ENCODE measurements at regions not wholly inside any gene's neighbourhood (a gene's known extent, or its start where the extent isn't known, plus 50 kb on each side); places are given as distances from the start of the nearest gene placed in this dataset.

GRCh38 chr9:117492476-117492875 is 77.6 kb upstream of the ASTN2 start:
- FAIRE-seq (no peak), ATAC-seq (no peak), DNase-seq (ENCODE audit: low read depth in 1 of 2, low spot score in 1 of 2) (no peak)
- Histone ChIP-seq H3K9me3 (no peaks in the 10 kb centered on the region), H3K27ac (no peak overlapping the region), H3K4me3 (no peak overlapping the region), H3K4me1 (no peaks in the 10 kb centered on the region), H3K4me2 (no peak overlapping the region)
- POLR2A ChIA-PET: no interaction called here
- TF ChIP-seq HEYL (CRISPR knock-in tag; IDR thresholded peaks at IDR 0.05) (no peak), KDM5A (IDR thresholded peaks at IDR 0.05) (no peak), MAX (IDR thresholded peaks at IDR 0.05) (no peak), HOXA7 (CRISPR knock-in tag; IDR thresholded peaks at IDR 0.05) (no peak), RARB (CRISPR knock-in tag; IDR thresholded peaks at IDR 0.05) (no peak), PHF8 (IDR thresholded peaks at IDR 0.05; ENCODE audit: borderline replicate concordance, low read depth) (no peak)
- TF ChIP-seq, protein P1, sequence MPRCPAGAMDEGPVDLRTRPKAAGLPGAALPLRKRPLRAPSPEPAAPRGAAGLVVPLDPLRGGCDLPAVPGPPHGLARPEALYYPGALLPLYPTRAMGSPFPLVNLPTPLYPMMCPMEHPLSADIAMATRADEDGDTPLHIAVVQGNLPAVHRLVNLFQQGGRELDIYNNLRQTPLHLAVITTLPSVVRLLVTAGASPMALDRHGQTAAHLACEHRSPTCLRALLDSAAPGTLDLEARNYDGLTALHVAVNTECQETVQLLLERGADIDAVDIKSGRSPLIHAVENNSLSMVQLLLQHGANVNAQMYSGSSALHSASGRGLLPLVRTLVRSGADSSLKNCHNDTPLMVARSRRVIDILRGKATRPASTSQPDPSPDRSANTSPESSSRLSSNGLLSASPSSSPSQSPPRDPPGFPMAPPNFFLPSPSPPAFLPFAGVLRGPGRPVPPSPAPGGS (IDR thresholded peaks at IDR 0.05): no peak
- WGBS (ENCODE audit: missing lambda C conversion rate): 3% methylated on average over 3 of the region's 3 CpGs
- CTCF ChIA-PET: no interaction called here

- Histone ChIP-seq H3K9me3 (no peaks in the 10 kb centered on the region), H3K27ac (no peak overlapping the region), H3K4me3 (no peak overlapping the region), H3K4me2 (no peak overlapping the region), H3K4me1 (no peaks in the 10 kb centered on the region)
- WGBS (ENCODE audit: missing lambda C conversion rate): 7% methylated on average over 4 of the region's 4 CpGs
- no peak for DNase-seq (ENCODE audit: low read depth in 1 of 2, low spot score in 1 of 2)
- TF ChIP-seq TP53 (CRISPR knock-in tag; IDR thresholded peaks at IDR 0.05): no peak
- no peak for TF ChIP-seq RARB (CRISPR knock-in tag; IDR thresholded peaks at IDR 0.05)
- no peak for TF ChIP-seq BHLHE40 (IDR thresholded peaks at IDR 0.05; ENCODE audit: low read depth, low read length)
- TF ChIP-seq CHD4 (IDR thresholded peaks at IDR 0.05; ENCODE audit: borderline replicate concordance): no peak
- TF ChIP-seq MYC (IDR thresholded peaks at IDR 0.05; ENCODE audit: borderline replicate concordance, low read length): no peak
- no peak for TF ChIP-seq POLR2AphosphoS2 (conservative IDR thresholded peaks at IDR 0.05; ENCODE audit: low read length)
- TF ChIP-seq, protein P2, sequence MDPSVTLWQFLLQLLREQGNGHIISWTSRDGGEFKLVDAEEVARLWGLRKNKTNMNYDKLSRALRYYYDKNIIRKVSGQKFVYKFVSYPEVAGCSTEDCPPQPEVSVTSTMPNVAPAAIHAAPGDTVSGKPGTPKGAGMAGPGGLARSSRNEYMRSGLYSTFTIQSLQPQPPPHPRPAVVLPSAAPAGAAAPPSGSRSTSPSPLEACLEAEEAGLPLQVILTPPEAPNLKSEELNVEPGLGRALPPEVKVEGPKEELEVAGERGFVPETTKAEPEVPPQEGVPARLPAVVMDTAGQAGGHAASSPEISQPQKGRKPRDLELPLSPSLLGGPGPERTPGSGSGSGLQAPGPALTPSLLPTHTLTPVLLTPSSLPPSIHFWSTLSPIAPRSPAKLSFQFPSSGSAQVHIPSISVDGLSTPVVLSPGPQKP (IDR thresholded peaks at IDR 0.05; ENCODE audit: low read depth, low read length): no peak
- TF ChIP-seq HMGXB4 (CRISPR knock-in tag; IDR thresholded peaks at IDR 0.05; ENCODE audit: borderline replicate concordance): no peak
- TF ChIP-seq HES2 (IDR thresholded peaks at IDR 0.05): no peak
- no peak for TF ChIP-seq MAZ (IDR thresholded peaks at IDR 0.05; ENCODE audit: borderline replicate concordance, low read depth, low read length)
- no peak for TF ChIP-seq CTCF (IDR thresholded peaks at IDR 0.05)
- no peak for TF ChIP-seq RNF2 (IDR thresholded peaks at IDR 0.05; ENCODE audit: borderline replicate concordance, low read depth)
- no peak for TF ChIP-seq RAD21 (conservative IDR thresholded peaks at IDR 0.05 in 1 of 2, IDR thresholded peaks at IDR 0.05 in 1 of 2)
- TF ChIP-seq ESRRA (IDR thresholded peaks at IDR 0.05; ENCODE audit: borderline replicate concordance, low read length): no peak
- no peak for TF ChIP-seq ZNF302 (CRISPR knock-in tag; IDR thresholded peaks at IDR 0.05)
- no peak for TF ChIP-seq HDAC2 (IDR thresholded peaks at IDR 0.05)
- POLR2A ChIA-PET: no interaction called here
- CTCF ChIA-PET: no interaction called here
- ATAC-seq: no peak
- FAIRE-seq: peak; percentile 56
Measured at GRCh38 chr9:117491491-117491890, 76.6 kb upstream of the ASTN2 start.
